Type B pancreatic cell (in vitro differentiated cells): ENCODE measurements at regions not wholly inside any gene's neighbourhood (a gene's known extent, or its start where the extent isn't known, plus 50 kb on each side); places are given as distances from the start of the nearest gene placed in this dataset.

Source experiments
- DNase-seq: peaks from one replicate; pipeline ENCODE4 v3.0.0; 2021; ENCODE audit warnings: mixed read lengths; ENCODE audit not compliant: unreplicated experiment; ENCODE audit errors: extremely low spot score
- H3K27ac Mint-ChIP-seq: 2 replicates; pipeline ENCODE4 v1.8.0; 2021; ENCODE audit warnings: mild to moderate bottlenecking, mixed read lengths
- H3K27me3 Mint-ChIP-seq: 2 replicates; pipeline ENCODE4 v1.8.0; 2021; ENCODE audit warnings: mixed read lengths
- H3K36me3 Mint-ChIP-seq: 2 replicates; pipeline ENCODE4 v1.8.0; 2021; ENCODE audit warnings: mixed read lengths
- H3K4me1 Mint-ChIP-seq: one replicate; pipeline ENCODE4 v1.8.0; 2021; ENCODE audit warnings: mixed read lengths; ENCODE audit not compliant: unreplicated experiment
- H3K4me3 Mint-ChIP-seq: 2 replicates; pipeline ENCODE4 v1.8.0; 2021; ENCODE audit warnings: mild to moderate bottlenecking, mixed read lengths
- H3K9me3 Mint-ChIP-seq: 2 replicates; pipeline ENCODE4 v1.8.0; 2021; ENCODE audit warnings: mixed read lengths
- TF ChIP-seq, protein P1 (sequence below): fragments of 200-600 bp; sonication (generic); conservative IDR thresholded peaks from 2 replicates; pipeline ENCODE4 v1.5.0; 2021; ENCODE audit warnings: antibody characterized with exemption, mild to moderate bottlenecking

DNA sequence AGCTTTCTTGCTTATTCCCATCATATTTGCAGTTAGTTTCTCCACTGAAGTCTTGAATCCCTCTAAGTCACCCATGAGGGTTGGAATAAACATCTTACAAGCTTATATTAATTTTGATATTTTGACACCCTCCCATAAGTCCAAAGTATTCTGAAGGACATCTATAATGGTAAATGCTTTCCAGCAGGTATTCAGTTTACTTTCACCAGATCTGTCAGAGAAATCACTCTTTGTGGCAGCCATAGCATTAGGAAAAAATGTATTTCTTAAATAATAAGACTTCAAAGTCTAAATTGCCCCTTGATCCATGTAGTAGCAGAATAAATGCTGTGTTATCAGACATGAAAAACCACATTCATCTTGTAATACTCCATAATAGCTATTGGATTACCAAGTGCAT, 1371.7 kb upstream of the PABPC4L start:
- DNase-seq = no peak
- TF ChIP-seq, protein P1, sequence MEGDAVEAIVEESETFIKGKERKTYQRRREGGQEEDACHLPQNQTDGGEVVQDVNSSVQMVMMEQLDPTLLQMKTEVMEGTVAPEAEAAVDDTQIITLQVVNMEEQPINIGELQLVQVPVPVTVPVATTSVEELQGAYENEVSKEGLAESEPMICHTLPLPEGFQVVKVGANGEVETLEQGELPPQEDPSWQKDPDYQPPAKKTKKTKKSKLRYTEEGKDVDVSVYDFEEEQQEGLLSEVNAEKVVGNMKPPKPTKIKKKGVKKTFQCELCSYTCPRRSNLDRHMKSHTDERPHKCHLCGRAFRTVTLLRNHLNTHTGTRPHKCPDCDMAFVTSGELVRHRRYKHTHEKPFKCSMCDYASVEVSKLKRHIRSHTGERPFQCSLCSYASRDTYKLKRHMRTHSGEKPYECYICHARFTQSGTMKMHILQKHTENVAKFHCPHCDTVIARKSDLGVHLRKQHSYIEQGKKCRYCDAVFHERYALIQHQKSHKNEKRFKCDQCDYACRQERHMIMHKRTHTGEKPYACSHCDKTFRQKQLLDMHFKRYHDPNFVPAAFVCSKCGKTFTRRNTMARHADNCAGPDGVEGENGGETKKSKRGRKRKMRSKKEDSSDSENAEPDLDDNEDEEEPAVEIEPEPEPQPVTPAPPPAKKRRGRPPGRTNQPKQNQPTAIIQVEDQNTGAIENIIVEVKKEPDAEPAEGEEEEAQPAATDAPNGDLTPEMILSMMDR = no peak
- Mint-ChIP-seq H3K36me3 (no peaks in the 10 kb centered on the region), H3K4me1 (no peaks in the 10 kb centered on the region), H3K27ac (no peak overlapping the region), H3K9me3 (peaks cover 3% of the 10 kb centered on the region), H3K4me3 (no peak overlapping the region), H3K27me3 (no peaks in the 10 kb centered on the region)

DNA sequence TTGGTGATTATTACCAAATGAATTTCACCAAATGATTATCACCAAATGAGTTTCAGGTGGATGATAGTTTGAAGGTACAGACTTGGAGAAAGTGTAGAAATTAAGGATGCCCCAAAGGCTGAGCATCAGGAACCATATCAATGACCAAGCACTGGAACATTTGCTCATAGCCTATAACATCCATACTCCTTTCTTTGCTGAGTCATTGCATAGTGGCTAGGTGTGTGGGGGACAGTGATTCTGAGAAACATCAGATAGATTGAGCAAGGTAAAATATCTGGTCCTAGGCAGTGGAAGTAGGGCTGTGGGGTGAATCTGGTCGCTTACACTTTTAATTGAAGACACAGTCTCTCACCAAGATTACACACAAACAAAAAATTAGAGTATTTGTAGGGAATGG, 1362.5 kb upstream of the PABPC4L start:
- no peak overlapping the region for H3K4me3 Mint-ChIP-seq
- DNase-seq = no peak
- H3K4me1 Mint-ChIP-seq = no peaks in the 10 kb centered on the region
- no peaks in the 10 kb centered on the region for H3K27me3 Mint-ChIP-seq
- TF ChIP-seq, protein P1 = no peak
- H3K9me3 Mint-ChIP-seq = no peaks in the 10 kb centered on the region
- no peaks in the 10 kb centered on the region for H3K36me3 Mint-ChIP-seq
- no peak overlapping the region for H3K27ac Mint-ChIP-seq

DNA sequence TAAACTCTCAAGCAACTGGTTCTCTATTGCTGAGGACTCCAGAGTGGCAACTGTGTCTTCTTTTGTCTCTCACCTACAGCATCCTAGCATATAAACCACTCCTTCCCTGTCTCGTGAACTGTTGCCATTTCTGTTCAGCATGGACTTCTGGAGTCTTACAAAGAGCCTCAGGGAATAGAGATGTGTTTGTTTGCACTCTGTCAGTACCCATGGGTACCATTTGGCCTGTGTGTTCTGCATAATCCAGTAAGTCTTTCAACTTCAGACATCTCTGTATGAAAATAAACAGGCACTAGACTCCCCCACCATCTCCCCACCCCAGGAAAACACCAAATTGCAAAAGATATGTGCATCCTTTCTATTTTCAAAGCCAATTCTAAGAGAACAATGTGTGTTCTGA, 1351.6 kb upstream of the PABPC4L start:
- no peak overlapping the region for H3K4me3 Mint-ChIP-seq
- H3K4me1 Mint-ChIP-seq = no peaks in the 10 kb centered on the region
- H3K27me3 Mint-ChIP-seq = no peaks in the 10 kb centered on the region
- no peak overlapping the region for H3K27ac Mint-ChIP-seq
- H3K36me3 Mint-ChIP-seq = no peaks in the 10 kb centered on the region
- TF ChIP-seq, protein P1 = no peak
- H3K9me3 Mint-ChIP-seq = no peaks in the 10 kb centered on the region
- DNase-seq = no peak

DNA sequence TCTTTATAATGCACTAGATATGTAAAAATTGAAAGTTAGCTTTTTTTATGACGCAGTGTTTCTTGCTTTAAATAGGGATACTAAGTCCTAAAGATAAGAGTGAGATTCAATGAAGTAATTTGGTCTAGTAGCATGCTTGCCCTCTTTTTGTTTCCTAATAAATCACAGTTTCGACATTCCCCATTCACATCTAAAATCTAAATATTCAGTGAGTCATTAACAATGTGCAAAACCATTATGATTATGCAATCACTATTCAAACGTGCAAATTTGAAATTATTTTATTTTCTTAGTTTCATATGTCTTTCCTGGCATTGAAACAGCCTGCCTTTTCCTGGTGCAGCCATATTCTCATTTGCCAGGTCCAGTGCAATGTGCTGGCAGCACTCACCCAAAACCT, 1350.5 kb upstream of the PABPC4L start:
- Mint-ChIP-seq H3K9me3 (no peaks in the 10 kb centered on the region), H3K27me3 (no peaks in the 10 kb centered on the region), H3K27ac (no peak overlapping the region), H3K4me3 (no peak overlapping the region), H3K36me3 (no peaks in the 10 kb centered on the region), H3K4me1 (no peaks in the 10 kb centered on the region)
- TF ChIP-seq, protein P1 = no peak
- no peak for DNase-seq

DNA sequence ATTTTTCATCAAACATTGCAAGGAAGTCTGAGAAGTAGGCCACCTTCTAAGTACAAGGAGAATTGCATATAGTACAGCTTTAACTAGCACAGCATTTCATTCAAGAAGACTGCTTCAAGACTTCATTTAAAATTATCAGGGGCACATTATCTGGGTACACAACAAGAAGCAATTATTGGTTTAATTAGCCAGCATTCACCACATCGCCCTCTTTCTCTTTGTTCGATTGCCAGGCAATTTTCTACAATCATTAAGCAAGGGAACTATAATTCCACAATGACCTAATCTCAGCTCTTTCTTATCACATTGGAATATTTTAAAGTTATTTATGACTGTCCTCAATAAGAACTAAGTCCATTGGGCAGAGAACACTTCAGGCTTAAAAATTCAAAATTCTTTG, 1347.1 kb upstream of the PABPC4L start:
- Mint-ChIP-seq H3K27me3 (no peaks in the 10 kb centered on the region), H3K4me3 (no peak overlapping the region), H3K9me3 (no peaks in the 10 kb centered on the region), H3K4me1 (no peaks in the 10 kb centered on the region), H3K36me3 (no peaks in the 10 kb centered on the region), H3K27ac (no peak overlapping the region)
- no peak for DNase-seq
- TF ChIP-seq, protein P1 = no peak
